GM20000 (cell line): ENCODE measurements at regions not wholly inside any gene's neighbourhood (a gene's known extent, or its start where the extent isn't known, plus 50 kb on each side); places are given as distances from the start of the nearest gene placed in this dataset.

Source experiments
- DNase-seq: peaks from one replicate; pipeline ENCODE4 v3.0.0; 2012; ENCODE audit warnings: low spot score
- TF ChIP-seq, protein P1 (sequence below): IDR thresholded peaks from 2 replicates; pipeline ENCODE4 v1.5.1; 2012; ENCODE audit warnings: mild to moderate bottlenecking, control low read depth; ENCODE audit errors: extremely low read depth, missing control alignments

DNA sequence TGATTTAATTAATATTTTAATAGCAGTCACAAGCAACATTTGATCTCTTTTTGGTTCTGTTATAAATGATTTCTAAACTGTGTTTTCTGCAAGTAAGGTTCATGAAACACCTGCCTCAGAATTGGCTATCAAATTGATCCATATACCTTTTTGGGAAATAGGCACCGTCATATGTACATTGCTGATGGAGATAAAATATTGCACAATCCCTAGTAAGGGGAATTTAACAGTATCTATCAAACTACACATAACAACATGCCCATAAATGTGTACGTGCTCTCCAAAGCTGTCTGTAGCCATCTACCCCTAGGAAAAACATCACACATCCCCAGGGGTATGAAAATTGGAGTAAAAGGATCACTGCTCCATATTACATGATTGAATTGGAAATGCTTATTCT, 167.3 kb upstream of the CPNE8 start:
- TF ChIP-seq, protein P1, sequence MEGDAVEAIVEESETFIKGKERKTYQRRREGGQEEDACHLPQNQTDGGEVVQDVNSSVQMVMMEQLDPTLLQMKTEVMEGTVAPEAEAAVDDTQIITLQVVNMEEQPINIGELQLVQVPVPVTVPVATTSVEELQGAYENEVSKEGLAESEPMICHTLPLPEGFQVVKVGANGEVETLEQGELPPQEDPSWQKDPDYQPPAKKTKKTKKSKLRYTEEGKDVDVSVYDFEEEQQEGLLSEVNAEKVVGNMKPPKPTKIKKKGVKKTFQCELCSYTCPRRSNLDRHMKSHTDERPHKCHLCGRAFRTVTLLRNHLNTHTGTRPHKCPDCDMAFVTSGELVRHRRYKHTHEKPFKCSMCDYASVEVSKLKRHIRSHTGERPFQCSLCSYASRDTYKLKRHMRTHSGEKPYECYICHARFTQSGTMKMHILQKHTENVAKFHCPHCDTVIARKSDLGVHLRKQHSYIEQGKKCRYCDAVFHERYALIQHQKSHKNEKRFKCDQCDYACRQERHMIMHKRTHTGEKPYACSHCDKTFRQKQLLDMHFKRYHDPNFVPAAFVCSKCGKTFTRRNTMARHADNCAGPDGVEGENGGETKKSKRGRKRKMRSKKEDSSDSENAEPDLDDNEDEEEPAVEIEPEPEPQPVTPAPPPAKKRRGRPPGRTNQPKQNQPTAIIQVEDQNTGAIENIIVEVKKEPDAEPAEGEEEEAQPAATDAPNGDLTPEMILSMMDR = no peak
- no peak for DNase-seq

- no peak for DNase-seq
- TF ChIP-seq, protein P1 = no peak
Measured at GRCh38 chr12:39071611-39072010, 166.2 kb upstream of the CPNE8 start.

- DNase-seq = no peak
- TF ChIP-seq, protein P1 = no peak
Measured at GRCh38 chr12:39070775-39071174, 165.4 kb upstream of the CPNE8 start.

DNA sequence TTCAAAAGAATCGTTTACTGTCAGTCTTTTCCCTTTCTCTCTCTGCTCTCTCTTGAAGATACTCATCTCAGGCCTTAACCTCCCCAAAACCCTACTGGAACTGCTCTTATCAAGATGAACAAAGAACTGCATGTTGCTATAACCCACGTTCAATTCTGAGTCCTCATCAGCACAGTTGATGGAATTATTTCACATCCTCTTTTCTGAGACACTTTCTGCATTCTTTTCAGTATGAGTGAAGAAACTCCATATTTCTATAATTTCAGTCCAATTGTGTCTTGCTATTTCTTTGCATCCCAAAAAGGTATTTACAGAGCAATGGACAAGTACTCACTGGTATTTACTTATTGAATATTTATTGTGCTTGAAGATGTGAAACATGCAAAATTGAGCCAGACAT, 160.1 kb upstream of the CPNE8 start:
- no peak for DNase-seq

DNA sequence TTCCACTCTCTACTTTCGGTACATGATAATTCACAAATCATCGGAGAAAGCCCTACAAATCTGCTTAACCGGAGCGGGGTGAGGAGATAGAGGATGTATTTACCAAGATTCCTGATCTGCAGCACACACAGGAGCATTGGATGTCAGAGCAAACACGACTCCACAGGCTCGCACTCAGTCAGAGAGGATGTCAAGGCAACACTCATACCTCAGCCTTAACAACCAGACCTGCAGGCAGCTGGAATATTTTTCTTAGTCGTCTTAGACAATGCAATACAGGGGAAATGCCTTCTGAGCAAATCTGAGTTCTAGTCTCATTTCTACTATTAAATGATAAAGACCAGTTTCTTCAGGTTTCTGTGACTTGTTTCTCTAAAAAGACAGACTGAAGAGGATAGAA, 159.3 kb upstream of the CPNE8 start:
- no peak for DNase-seq
- TF ChIP-seq, protein P1 = no peak

More for the DNA sequence above, 160.1 kb upstream of the CPNE8 start:
- TF ChIP-seq, protein P1 = no peak

DNA sequence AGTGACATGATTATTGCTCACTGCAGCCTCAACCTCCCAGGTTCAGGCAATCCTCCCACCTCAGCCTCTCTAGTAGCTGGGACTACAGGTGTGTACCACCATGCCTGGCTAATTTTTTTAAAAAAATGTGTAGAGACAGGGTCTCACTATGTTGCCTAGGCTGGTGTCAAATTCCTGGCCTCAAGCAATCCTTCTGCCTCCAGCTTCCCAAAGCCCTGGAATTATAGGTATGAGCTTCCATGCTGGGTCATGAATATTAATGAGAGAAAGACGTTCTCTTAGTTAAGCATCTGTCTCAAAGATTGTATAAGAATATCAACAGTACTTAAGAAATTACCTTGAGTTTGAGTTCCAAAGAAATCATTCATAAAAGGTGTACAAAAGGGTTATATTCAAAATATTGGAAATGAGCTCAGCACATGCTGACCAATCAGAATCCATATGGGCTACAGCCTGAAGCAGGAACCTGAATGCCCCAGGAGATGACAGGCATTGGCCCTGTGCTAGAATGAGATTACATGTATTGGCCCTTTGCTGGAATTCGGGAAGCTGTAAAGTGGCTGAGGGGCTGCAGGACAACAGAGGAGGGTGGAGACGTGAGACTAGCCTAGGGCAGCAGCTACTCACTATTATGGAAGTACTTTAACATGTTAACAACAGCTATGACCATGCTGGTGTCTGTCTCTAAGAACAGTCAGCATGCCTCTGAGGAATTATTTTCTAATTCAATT, 157.0 kb upstream of the CPNE8 start:
- DNase-seq = no peak

DNA sequence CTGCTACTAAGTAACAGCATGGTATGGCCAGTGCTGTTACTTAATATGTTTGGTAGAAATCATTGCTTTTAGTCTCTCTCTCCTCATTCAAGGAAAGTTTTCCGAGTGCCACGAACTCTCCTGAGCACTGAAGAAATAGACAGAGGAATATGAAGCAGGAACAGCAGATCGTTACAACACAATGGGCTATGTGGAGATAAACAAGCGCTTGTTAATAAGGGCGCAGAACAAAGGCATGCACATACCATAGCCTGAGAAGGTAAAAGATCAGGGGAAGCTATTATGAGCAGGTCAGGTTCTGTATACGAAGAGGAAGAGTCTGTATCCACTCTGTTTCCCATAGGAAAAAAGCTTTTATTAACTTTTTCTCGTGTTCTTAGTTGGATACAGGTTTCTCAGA, 156.2 kb upstream of the CPNE8 start:
- TF ChIP-seq, protein P1 = no peak
- DNase-seq = no peak

More for the DNA sequence above, 157.0 kb upstream of the CPNE8 start:
- TF ChIP-seq, protein P1 = no peak
